Adrenal gland (tissue), 9 donors: ENCODE measurements at regions not wholly inside any gene's neighbourhood (a gene's known extent, or its start where the extent isn't known, plus 50 kb on each side); places are given as distances from the start of the nearest gene placed in this dataset.

ENCODE experiments used
- DNase-seq, 7 donors: peaks; one replicate each; pipeline ENCODE4 v3.0.0-alpha.2; 2019 to 2020
- H3K27ac ChIP-seq, 5 donors: fragments of 200-600 bp; sonication (generic) in 4 of 5; 1 replicate in 3 of 5; 2 replicates in 2 of 5; pipeline versions ENCODE4 v1.5.1 to v1.8.0; 2016 to 2020; ENCODE audit warnings: mild to moderate bottlenecking in 1 of 5
- H3K27me3 ChIP-seq: fragments of 200-600 bp; 2 replicates; pipeline ENCODE4 v1.8.0; 2021
- H3K36me3 ChIP-seq, 2 donors: fragments of 200-600 bp; replicated peaks in 1 of 2; 1 replicate in 1 of 2; 2 replicates in 1 of 2; pipeline versions ENCODE4 v1.5.1 to v1.8.0; 2018 to 2022
- H3K4me1 ChIP-seq, 2 donors: fragments of 200-600 bp; replicated peaks in 1 of 2; 1 replicate in 1 of 2; 2 replicates in 1 of 2; pipeline versions ENCODE4 v1.5.1 to v1.8.0; 2018 to 2021
- H3K4me3 ChIP-seq, 4 donors: fragments of 200-600 bp; sonication (generic) in 3 of 4; one replicate each; pipeline ENCODE4 v1.5.1; 2016 to 2018
- H3K9me3 ChIP-seq, 3 donors: fragments of 200-600 bp; sonication (generic) in 1 of 3; replicated peaks in 1 of 3; 1 replicate in 2 of 3; 2 replicates in 1 of 3; pipeline versions ENCODE4 v1.5.1 to v1.8.0; 2016 to 2021
- POLR2A ChIP-seq, 2 donors: fragments of 450-650 bp; IDR thresholded peaks; one replicate each; pipeline ENCODE4 v1.6.1; 2017; ENCODE audit warnings: antibody characterized with exemption in 2 of 2, mild to moderate bottlenecking in 2 of 2, moderate library complexity in 1 of 2
- WGBS, 4 donors: extraction: QIAGEN DNeasy Blood & Tissue Kit in 2 of 4; methylation state at CpG; one replicate each; pipeline versions ENCODE4 v1.1.5 to v1.1.7; 2013 to 2017; 5-methylcytosine and 5-hydroxymethylcytosine counted together
- intact Hi-C, 2 donors: fragments of 100-400 bp; cut with DNase I; formaldehyde crosslinking; loops; one replicate each; pipeline versions ENCODE4 v1.14.1 to v1.15.0; 2022 to 2023
- TF ChIP-seq, protein P1 (sequence below), 6 experiments: fragments of 450-650 bp in 4 of 6; fragments of 200-600 bp in 2 of 6; sonication (generic) in 1 of 6; IDR thresholded peaks; 1 replicate in 5 of 6; 2 replicates in 1 of 6; pipeline versions ENCODE4 v1.5.1 to v1.8.0; 2016 to 2021; ENCODE audit warnings: antibody characterized with exemption in 6 of 6, mild to moderate bottlenecking in 2 of 6, moderate library complexity in 1 of 6
- donor health status: healthy with polysubstance abuse.
- donor health status: Bipolar disorder and iron deficiency.
- donor health status: DM: yes; HTN: yes; CAD: no.
- donor health status: DM: no; HTN: no; CAD: no.
- donor health status: DM: no; HTN: no; CAD: no.

GRCh38 chr6:25035174-25035511, 99.4 kb upstream of the RIPOR2 start:
- Histone ChIP-seq H3K36me3 (no peaks in the 10 kb centered on the region), H3K4me1 (no peaks in the 10 kb centered on the region), H3K27me3 (no peaks in the 10 kb centered on the region), H3K9me3 (no peaks in the 10 kb centered on the region), H3K4me3 (no peak overlapping the region), H3K27ac (no peak overlapping the region)
- TF ChIP-seq, protein P1, sequence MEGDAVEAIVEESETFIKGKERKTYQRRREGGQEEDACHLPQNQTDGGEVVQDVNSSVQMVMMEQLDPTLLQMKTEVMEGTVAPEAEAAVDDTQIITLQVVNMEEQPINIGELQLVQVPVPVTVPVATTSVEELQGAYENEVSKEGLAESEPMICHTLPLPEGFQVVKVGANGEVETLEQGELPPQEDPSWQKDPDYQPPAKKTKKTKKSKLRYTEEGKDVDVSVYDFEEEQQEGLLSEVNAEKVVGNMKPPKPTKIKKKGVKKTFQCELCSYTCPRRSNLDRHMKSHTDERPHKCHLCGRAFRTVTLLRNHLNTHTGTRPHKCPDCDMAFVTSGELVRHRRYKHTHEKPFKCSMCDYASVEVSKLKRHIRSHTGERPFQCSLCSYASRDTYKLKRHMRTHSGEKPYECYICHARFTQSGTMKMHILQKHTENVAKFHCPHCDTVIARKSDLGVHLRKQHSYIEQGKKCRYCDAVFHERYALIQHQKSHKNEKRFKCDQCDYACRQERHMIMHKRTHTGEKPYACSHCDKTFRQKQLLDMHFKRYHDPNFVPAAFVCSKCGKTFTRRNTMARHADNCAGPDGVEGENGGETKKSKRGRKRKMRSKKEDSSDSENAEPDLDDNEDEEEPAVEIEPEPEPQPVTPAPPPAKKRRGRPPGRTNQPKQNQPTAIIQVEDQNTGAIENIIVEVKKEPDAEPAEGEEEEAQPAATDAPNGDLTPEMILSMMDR (IDR thresholded peaks at IDR 0.05), result no peak
- TF ChIP-seq POLR2A (IDR thresholded peaks at IDR 0.05), result no peak
- WGBS, 4 donors, result 62 to 75% (median 66%) methylated on average over 3 of the region's 3 CpGs
- DNase-seq, result no peak
- intact Hi-C loops, result no loop called here

DNA sequence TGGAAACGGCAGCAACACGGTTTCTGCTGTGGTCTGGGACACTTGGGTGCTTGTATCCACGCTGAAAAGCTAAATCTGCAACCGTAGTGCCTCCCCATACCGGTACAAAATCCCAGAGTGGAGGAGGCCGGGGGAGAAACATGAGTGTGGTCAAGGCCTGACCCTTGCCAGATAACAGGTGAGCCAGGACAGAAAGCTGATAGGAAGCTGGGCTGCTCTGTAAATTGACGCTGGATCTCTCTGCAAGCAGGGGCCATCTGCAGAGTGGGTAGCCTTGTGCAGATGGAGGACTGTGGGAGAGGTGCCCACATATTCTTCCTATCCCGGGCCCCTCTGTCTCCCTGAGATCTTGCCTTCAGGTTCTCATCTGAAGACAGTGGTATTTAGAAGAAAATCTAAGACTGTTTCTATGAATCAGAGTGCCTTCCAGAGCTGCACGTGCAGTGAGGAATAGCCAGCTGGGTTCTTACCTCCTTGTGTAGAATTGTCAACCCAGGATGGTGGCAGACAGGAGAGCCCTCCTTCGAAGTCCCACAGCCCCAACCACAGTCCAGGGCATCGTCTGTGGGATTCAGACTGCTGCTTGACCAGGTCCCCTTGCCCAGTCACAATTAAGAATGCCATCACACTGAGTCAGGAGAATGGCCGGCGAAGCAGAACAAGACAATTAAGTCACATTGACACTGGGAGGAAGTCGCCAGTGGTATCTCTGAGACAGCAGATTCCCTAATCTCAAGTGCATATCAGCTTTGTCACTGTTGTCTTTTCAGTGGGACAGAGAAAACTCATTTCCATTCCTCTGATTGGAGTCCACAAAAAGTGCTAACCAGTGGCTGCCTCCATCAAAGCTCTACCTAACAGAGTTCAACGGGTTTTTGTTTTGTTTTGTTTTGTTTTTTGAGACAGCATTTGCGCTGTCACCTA, 100.0 kb upstream of the RIPOR2 start:
- WGBS, 4 donors, result 67 to 75% (median 72%) methylated on average over 16 of the region's 16 CpGs
- H3K4me3 ChIP-seq, result no peak overlapping the region

GRCh38 chr6:25036461-25036860, 100.7 kb upstream of the RIPOR2 start:
- no peak for TF ChIP-seq POLR2A (IDR thresholded peaks at IDR 0.05)
- TF ChIP-seq, protein P1 (IDR thresholded peaks at IDR 0.05), result no peak
- intact Hi-C loops, result no loop called here

More for the DNA sequence above, 100.0 kb upstream of the RIPOR2 start:
- H3K36me3 ChIP-seq, result no peaks in the 10 kb centered on the region
- no peak for TF ChIP-seq POLR2A (IDR thresholded peaks at IDR 0.05)
- TF ChIP-seq, protein P1 (IDR thresholded peaks at IDR 0.05), result no peak
- no peak for DNase-seq
- no peaks in the 10 kb centered on the region for H3K4me1 ChIP-seq
- H3K27ac ChIP-seq, result no peak overlapping the region
- no peaks in the 10 kb centered on the region for H3K27me3 ChIP-seq
- intact Hi-C loops, result no loop called here
- no peaks in the 10 kb centered on the region for H3K9me3 ChIP-seq

GRCh38 chr6:25038300-25038699, 102.5 kb upstream of the RIPOR2 start:
- DNase-seq, result no peak
- H3K9me3 ChIP-seq, result no peaks in the 10 kb centered on the region
- TF ChIP-seq POLR2A (IDR thresholded peaks at IDR 0.05), result no peak
- TF ChIP-seq, protein P1 (IDR thresholded peaks at IDR 0.05), result no peak
- no peak overlapping the region for H3K27ac ChIP-seq
- H3K27me3 ChIP-seq, result no peaks in the 10 kb centered on the region
- no peak overlapping the region for H3K4me3 ChIP-seq
- no peaks in the 10 kb centered on the region for H3K36me3 ChIP-seq
- intact Hi-C loops, result no loop called here
- H3K4me1 ChIP-seq, result no peaks in the 10 kb centered on the region

More at GRCh38 chr6:25036461-25036860, 100.7 kb upstream of the RIPOR2 start:
- no peaks in the 10 kb centered on the region for H3K4me1 ChIP-seq
- H3K36me3 ChIP-seq, result no peaks in the 10 kb centered on the region
- H3K27me3 ChIP-seq, result no peaks in the 10 kb centered on the region
- no peak overlapping the region for H3K27ac ChIP-seq
- 93 to 96% (median 94%) methylated on average over 3 of the region's 3 CpGs for WGBS, 4 donors
- no peaks in the 10 kb centered on the region for H3K9me3 ChIP-seq
- H3K4me3 ChIP-seq, result no peak overlapping the region
- no peak for DNase-seq
